ENCODE measurements at regions not wholly inside any gene's neighbourhood (a gene's known extent, or its start where the extent isn't known, plus 50 kb on each side); places are given as distances from the start of the nearest gene placed in this dataset.

- intact Hi-C loops (cut with DNase I; ENCODE audit: low total_unique reads), result no loop called here
- Histone ChIP-seq H3K27me3 (peaks cover 0 to 16% of the 10 kb centered on the region in 2 donors), H3K4me1 (no peaks in the 10 kb centered on the region), H3K36me3 (no peaks in the 10 kb centered on the region), H3K4me3 (no peak overlapping the region), H3K9me3 (no peaks in the 10 kb centered on the region), H3K27ac (no peak overlapping the region)
- TF ChIP-seq CTCF (IDR thresholded peaks at IDR 0.05), result no peak
- DNase-seq, result peak in 1 of 2 donors; percentile 40
Measured at GRCh38 chr2:10232096-10232815, 70.4 kb upstream of the HPCAL1 start.

- peaks cover 0 to 22% of the 10 kb centered on the region in 2 donors for H3K27me3 ChIP-seq
Measured at GRCh38 chr2:10233131-10234012, 69.3 kb upstream of the HPCAL1 start.

GRCh38 chr2:10234013-10234306, 68.7 kb upstream of the HPCAL1 start:
- intact Hi-C loops (cut with DNase I; ENCODE audit: low total_unique reads), result no loop called here
- TF ChIP-seq CTCF (IDR thresholded peaks at IDR 0.05), result no peak
- no peak overlapping the region for H3K27ac ChIP-seq

More at GRCh38 chr2:10233131-10234012, 69.3 kb upstream of the HPCAL1 start:
- DNase-seq, result peak in 1 of 2 donors; percentile 1
- H3K4me3 ChIP-seq, result no peak overlapping the region
- H3K9me3 ChIP-seq, result no peaks in the 10 kb centered on the region
- TF ChIP-seq CTCF (IDR thresholded peaks at IDR 0.05), result no peak
- H3K36me3 ChIP-seq, result no peaks in the 10 kb centered on the region
- H3K4me1 ChIP-seq, result no peaks in the 10 kb centered on the region
- intact Hi-C loops (cut with DNase I; ENCODE audit: low total_unique reads), result no loop called here
- no peak overlapping the region for H3K27ac ChIP-seq

GRCh38 chr2:10234409-10235094, 68.2 kb upstream of the HPCAL1 start:
- no peak overlapping the region for H3K27ac ChIP-seq
- intact Hi-C loops (cut with DNase I; ENCODE audit: low total_unique reads), result loop anchor here (5.0 kb wide), 1 partner anchor 1617 kb away; no protein-coding TSS in a partner anchor
- DNase-seq, result peak in 1 of 2 donors; percentile 54
- H3K9me3 ChIP-seq, result no peaks in the 10 kb centered on the region
- no peak for TF ChIP-seq CTCF (IDR thresholded peaks at IDR 0.05)
- H3K27me3 ChIP-seq, result peaks cover 0 to 25% of the 10 kb centered on the region in 2 donors
- no peaks in the 10 kb centered on the region for H3K4me1 ChIP-seq
- no peaks in the 10 kb centered on the region for H3K36me3 ChIP-seq
- no peak overlapping the region for H3K4me3 ChIP-seq

More at GRCh38 chr2:10234013-10234306, 68.7 kb upstream of the HPCAL1 start:
- Histone ChIP-seq H3K36me3 (no peaks in the 10 kb centered on the region), H3K27me3 (peaks cover 0 to 25% of the 10 kb centered on the region in 2 donors), H3K4me3 (no peak overlapping the region), H3K4me1 (no peaks in the 10 kb centered on the region), H3K9me3 (no peaks in the 10 kb centered on the region)
- DNase-seq, result peak in 1 of 2 donors; percentile 48

- H3K27me3 ChIP-seq, result peaks cover 0 to 25% of the 10 kb centered on the region in 2 donors
- DNase-seq, result peak in 1 of 2 donors; percentile 37
- no peak overlapping the region for H3K4me3 ChIP-seq
- TF ChIP-seq CTCF (IDR thresholded peaks at IDR 0.05), result no peak
- intact Hi-C loops (cut with DNase I; ENCODE audit: low total_unique reads), result loop anchor here (5.0 kb wide), 1 partner anchor 1618 kb away; no protein-coding TSS in a partner anchor
- H3K27ac ChIP-seq, result no peak overlapping the region
- H3K36me3 ChIP-seq, result no peaks in the 10 kb centered on the region
- H3K4me1 ChIP-seq, result no peaks in the 10 kb centered on the region
- no peaks in the 10 kb centered on the region for H3K9me3 ChIP-seq
Measured at GRCh38 chr2:10235099-10235908, 67.4 kb upstream of the HPCAL1 start.
